Karpas-422 (cell line): ENCODE measurements at regions not wholly inside any gene's neighbourhood (a gene's known extent, or its start where the extent isn't known, plus 50 kb on each side); places are given as distances from the start of the nearest gene placed in this dataset.

Source experiments
- DNase-seq: peaks from one replicate; pipeline ENCODE4 v3.0.0-alpha.2; 2015
- H2AFZ ChIP-seq: fragments of 200-600 bp; sonication (generic); 2 replicates; pipeline ENCODE4 v1.6.1; 2014; ENCODE audit warnings: antibody characterized with exemption, low read length, mixed read lengths
- H3K27ac ChIP-seq: fragments of 200-600 bp; sonication (generic); 2 replicates; pipeline ENCODE4 v1.5.1; 2014; ENCODE audit warnings: mild to moderate bottlenecking, low read length, moderate library complexity
- H3K27me3 ChIP-seq: fragments of 200-600 bp; sonication (generic); 2 replicates; pipeline ENCODE4 v1.6.1; 2014; ENCODE audit warnings: low read length, mixed read lengths
- H3K36me3 ChIP-seq: fragments of 200-600 bp; sonication (generic); 2 replicates; pipeline ENCODE4 v1.6.1; 2014; ENCODE audit warnings: low read length, mixed read lengths; ENCODE audit not compliant: insufficient read depth
- H3K4me1 ChIP-seq: fragments of 200-600 bp; sonication (generic); 2 replicates; pipeline ENCODE4 v1.6.1; 2014; ENCODE audit warnings: mild to moderate bottlenecking, low read length, mixed read lengths
- H3K4me2 ChIP-seq: fragments of 200-600 bp; sonication (generic); 2 replicates; pipeline ENCODE4 v1.6.1; 2014; ENCODE audit warnings: low read length, low read depth, mild to moderate bottlenecking; ENCODE audit not compliant: poor library complexity, severe bottlenecking
- H3K4me3 ChIP-seq: fragments of 200-600 bp; sonication (generic); 2 replicates; pipeline ENCODE4 v1.5.1; 2014; ENCODE audit warnings: mild to moderate bottlenecking, antibody characterized with exemption, low read length, mixed read lengths
- H3K79me2 ChIP-seq: fragments of 200-600 bp; sonication (generic); 2 replicates; pipeline ENCODE4 v1.6.1; 2014; ENCODE audit warnings: mild to moderate bottlenecking, low read length, mixed read lengths
- H3K9ac ChIP-seq: fragments of 200-600 bp; sonication (generic); 2 replicates; pipeline ENCODE4 v1.6.0; 2014; ENCODE audit warnings: low read length
- H3K9me2 ChIP-seq: fragments of 200-600 bp; sonication (generic), shearing (Covaris generic); replicated peaks from 2 replicates; pipeline ENCODE4 v1.6.0; 2014; ENCODE audit warnings: mild to moderate bottlenecking, low read length, moderate library complexity; ENCODE audit not compliant: insufficient read depth
- H3K9me3 ChIP-seq: fragments of 300-700, 200-600 bp; sonication (generic); 2 replicates; pipeline ENCODE4 v1.6.1; 2014; ENCODE audit warnings: low read length, mixed read lengths
- H4K20me1 ChIP-seq: fragments of 200-600 bp; sonication (generic); 2 replicates; pipeline ENCODE4 v1.6.1; 2014; ENCODE audit warnings: mild to moderate bottlenecking, antibody characterized with exemption, low read length, low read depth; ENCODE audit not compliant: insufficient read depth

DNA sequence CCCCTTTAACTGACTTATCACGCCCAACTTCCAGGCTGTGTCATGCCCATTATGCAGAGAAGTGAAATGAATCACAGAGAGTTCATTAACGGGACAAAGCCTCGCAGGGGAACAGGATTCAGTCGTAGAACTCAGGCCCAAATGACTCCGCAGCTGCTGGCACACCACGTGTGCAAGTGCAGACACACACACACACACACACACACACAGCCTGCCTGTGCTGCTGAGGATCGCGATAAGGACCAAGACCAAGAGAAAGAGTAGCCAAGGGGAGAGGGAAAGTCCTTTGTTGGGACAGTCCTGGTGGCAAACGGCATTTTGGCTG, 90.0 kb upstream of the TAF1B start:
- H3K4me2 ChIP-seq: peak overlapping the region; percentile 17
- H3K4me1 ChIP-seq: 0 out of 2 replicates have a peak, but pooled peaks cover 7% of the 10 kb centered on the region
- no peak overlapping the region for H2AFZ ChIP-seq
- peak; percentile 53 for DNase-seq
- H3K4me3 ChIP-seq: no peak overlapping the region
- no peaks in the 10 kb centered on the region for H4K20me1 ChIP-seq
- H3K79me2 ChIP-seq: no peaks in the 10 kb centered on the region
- no peaks in the 10 kb centered on the region for H3K36me3 ChIP-seq
- H3K9ac ChIP-seq: no peak overlapping the region
- no peaks in the 10 kb centered on the region for H3K9me2 ChIP-seq
- H3K27ac ChIP-seq: no peak overlapping the region
- no peaks in the 10 kb centered on the region for H3K27me3 ChIP-seq
- no peaks in the 10 kb centered on the region for H3K9me3 ChIP-seq

DNA sequence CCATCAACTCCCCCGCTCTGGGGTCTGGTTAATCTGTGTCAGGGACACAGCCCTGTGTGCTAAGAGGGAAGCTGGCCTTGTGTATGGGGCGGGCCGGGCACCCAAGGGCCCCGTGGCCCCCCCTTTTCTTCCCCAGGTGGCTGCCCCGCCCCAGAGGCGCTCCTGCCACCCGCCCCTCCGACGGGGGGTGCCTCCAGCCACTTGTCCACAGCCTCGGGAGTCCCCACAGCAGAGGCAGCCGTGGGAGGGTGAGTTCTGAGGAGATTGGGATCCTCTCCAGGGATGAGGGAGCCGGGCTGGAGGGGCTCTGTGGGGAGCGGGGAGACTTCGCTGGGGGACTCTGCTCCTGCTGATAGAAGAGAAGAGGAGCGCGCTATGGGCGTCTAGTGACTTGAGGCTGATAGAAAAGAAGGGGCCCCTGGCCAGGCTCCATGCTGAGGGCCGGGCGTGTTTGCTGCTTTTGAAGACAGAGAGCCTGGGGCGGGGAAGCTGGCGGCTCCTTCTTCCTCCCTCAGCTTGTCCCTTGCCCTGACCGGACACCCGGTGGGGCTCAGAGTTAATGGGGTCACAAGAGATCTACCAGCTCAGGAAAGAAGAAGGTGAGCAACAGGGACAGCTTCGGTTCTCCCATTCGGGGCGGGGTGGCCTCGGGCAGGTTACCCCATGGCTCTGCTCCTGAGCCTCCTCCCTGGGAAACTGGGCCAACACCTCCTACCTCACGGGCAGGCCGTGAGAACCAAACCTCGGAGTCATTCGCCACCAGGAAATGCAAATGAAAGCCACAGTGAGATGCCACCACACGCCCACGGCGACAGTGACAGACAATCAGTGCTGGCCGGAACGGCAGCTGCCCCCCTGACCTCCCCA, 89.4 kb upstream of the TAF1B start:
- DNase-seq: no peak
- H3K79me2 ChIP-seq: no peaks in the 10 kb centered on the region
- no peak overlapping the region for H3K4me2 ChIP-seq
- H4K20me1 ChIP-seq: no peaks in the 10 kb centered on the region
- H3K4me3 ChIP-seq: no peak overlapping the region
- no peak overlapping the region for H3K27ac ChIP-seq
- no peaks in the 10 kb centered on the region for H3K36me3 ChIP-seq
- 0 out of 2 replicates have a peak, but pooled peaks cover 7% of the 10 kb centered on the region for H3K4me1 ChIP-seq
- no peaks in the 10 kb centered on the region for H3K9me3 ChIP-seq
- no peaks in the 10 kb centered on the region for H3K9me2 ChIP-seq
- no peak overlapping the region for H2AFZ ChIP-seq
- no peaks in the 10 kb centered on the region for H3K27me3 ChIP-seq
- no peak overlapping the region for H3K9ac ChIP-seq

DNA sequence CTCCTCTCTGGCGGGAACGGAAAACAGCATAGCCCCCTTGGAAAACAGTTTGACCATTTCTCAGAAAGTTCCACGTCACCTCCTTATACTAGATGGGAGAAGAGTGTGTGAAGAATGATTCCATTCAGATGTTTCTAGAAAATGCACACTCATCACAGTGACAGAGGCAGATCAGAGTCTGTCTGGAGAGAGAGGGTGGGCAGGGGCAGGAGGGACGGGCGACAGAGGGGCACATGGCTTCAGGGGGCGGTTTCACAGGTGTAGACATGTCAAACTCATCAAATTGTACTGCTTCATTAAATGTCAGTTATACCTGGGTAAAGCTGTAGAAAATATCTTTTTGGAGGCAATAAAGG, 88.8 kb upstream of the TAF1B start:
- DNase-seq: no peak
- Histone ChIP-seq H3K36me3 (no peaks in the 10 kb centered on the region), H3K9me2 (no peaks in the 10 kb centered on the region), H3K4me3 (no peak overlapping the region), H3K9ac (no peak overlapping the region), H3K4me2 (no peak overlapping the region), H3K27me3 (no peaks in the 10 kb centered on the region), H3K9me3 (no peaks in the 10 kb centered on the region), H4K20me1 (no peaks in the 10 kb centered on the region), H3K4me1 (0 out of 2 replicates have a peak, but pooled peaks cover 7% of the 10 kb centered on the region), H2AFZ (no peak overlapping the region), H3K79me2 (no peaks in the 10 kb centered on the region), H3K27ac (no peak overlapping the region)

DNA sequence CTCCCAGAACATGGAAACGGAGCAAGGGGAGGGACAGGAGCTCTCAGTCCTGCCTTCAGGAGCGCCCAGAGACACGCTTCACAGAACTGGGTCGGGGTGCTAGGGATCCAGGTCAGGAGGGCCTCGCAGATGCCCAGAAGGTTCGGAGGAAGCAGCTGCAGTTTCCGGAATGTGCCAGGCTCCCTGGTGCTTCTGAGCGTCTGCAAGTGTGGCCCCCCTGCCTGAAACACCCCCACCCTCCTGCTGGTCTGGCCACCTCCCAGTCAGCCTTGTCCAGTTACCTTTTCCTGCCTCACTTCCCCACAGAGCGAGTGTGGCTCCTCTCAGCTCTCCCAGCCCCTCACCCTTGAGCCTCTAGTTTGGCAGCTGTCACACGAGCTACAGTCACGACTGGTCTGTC, 88.3 kb upstream of the TAF1B start:
- Histone ChIP-seq H3K4me1 (0 out of 2 replicates have a peak, but pooled peaks cover 7% of the 10 kb centered on the region), H3K36me3 (no peaks in the 10 kb centered on the region), H3K4me3 (no peak overlapping the region), H3K9ac (no peak overlapping the region), H3K9me2 (no peaks in the 10 kb centered on the region), H3K27ac (no peak overlapping the region), H3K9me3 (no peaks in the 10 kb centered on the region), H4K20me1 (no peaks in the 10 kb centered on the region), H3K4me2 (no peak overlapping the region), H2AFZ (no peak overlapping the region), H3K27me3 (no peaks in the 10 kb centered on the region), H3K79me2 (no peaks in the 10 kb centered on the region)
- no peak for DNase-seq

DNA sequence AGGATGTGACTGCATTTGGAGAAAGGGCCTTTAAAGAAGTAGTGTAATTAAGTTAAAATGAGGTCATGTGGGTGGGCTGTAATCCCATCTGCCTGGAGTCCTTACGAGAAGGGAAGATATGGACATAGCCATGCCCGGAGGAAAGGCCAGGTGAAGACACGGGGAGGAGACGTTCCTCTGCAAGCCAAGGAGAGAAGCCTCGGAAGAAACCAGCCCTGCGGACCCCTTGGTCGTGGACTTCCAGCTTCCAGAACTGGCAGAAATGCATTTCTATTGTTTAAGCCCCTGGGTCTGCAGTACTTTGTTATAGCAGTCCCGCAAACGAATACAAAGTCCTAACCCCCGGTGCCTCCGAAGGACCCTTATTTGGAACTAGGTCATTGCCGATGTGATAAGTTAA, 87.6 kb upstream of the TAF1B start:
- H3K4me3 ChIP-seq: no peak overlapping the region
- no peaks in the 10 kb centered on the region for H3K36me3 ChIP-seq
- H3K9me3 ChIP-seq: no peaks in the 10 kb centered on the region
- H3K27me3 ChIP-seq: no peaks in the 10 kb centered on the region
- H3K9ac ChIP-seq: no peak overlapping the region
- H2AFZ ChIP-seq: no peak overlapping the region
- 0 out of 2 replicates have a peak, but pooled peaks cover 7% of the 10 kb centered on the region for H3K4me1 ChIP-seq
- no peak overlapping the region for H3K4me2 ChIP-seq
- H3K9me2 ChIP-seq: no peaks in the 10 kb centered on the region
- no peak for DNase-seq
- no peak overlapping the region for H3K27ac ChIP-seq
- H3K79me2 ChIP-seq: no peaks in the 10 kb centered on the region
- no peaks in the 10 kb centered on the region for H4K20me1 ChIP-seq

DNA sequence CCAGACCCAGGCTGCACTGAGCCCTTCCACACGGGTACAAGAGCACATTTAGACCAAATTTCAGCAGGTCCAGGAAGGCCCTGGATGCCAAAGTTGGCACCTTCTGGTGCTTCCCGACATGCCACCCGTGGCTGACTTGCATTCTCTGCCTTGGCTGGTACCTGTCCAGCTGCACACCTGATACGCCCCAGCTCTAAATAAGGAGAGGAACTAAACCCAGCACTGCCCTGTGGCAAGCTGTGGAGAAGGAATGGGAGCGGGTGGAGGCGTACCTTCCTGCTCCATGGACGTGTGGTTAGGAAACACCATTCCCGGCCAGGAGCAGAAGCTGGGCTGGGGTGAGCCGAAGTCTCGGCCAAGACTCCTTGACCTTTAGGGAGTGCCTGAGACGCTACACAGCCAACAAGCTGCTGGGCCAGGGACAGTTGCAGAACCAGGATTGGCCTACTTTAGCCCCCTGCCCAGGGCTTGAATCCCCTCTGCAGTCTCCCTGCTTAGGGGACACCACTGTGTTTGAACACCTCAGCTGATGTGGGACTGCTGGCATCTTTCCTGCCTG, 86.5 kb upstream of the TAF1B start:
- Histone ChIP-seq H3K27ac (no peak overlapping the region), H3K4me1 (0 out of 2 replicates have a peak, but pooled peaks cover 7% of the 10 kb centered on the region), H4K20me1 (no peaks in the 10 kb centered on the region), H3K36me3 (no peaks in the 10 kb centered on the region), H3K79me2 (no peaks in the 10 kb centered on the region), H3K9me3 (no peaks in the 10 kb centered on the region), H3K9me2 (no peaks in the 10 kb centered on the region), H3K27me3 (no peaks in the 10 kb centered on the region), H3K4me2 (no peak overlapping the region), H3K9ac (no peak overlapping the region), H2AFZ (no peak overlapping the region), H3K4me3 (no peak overlapping the region)
- no peak for DNase-seq

DNA sequence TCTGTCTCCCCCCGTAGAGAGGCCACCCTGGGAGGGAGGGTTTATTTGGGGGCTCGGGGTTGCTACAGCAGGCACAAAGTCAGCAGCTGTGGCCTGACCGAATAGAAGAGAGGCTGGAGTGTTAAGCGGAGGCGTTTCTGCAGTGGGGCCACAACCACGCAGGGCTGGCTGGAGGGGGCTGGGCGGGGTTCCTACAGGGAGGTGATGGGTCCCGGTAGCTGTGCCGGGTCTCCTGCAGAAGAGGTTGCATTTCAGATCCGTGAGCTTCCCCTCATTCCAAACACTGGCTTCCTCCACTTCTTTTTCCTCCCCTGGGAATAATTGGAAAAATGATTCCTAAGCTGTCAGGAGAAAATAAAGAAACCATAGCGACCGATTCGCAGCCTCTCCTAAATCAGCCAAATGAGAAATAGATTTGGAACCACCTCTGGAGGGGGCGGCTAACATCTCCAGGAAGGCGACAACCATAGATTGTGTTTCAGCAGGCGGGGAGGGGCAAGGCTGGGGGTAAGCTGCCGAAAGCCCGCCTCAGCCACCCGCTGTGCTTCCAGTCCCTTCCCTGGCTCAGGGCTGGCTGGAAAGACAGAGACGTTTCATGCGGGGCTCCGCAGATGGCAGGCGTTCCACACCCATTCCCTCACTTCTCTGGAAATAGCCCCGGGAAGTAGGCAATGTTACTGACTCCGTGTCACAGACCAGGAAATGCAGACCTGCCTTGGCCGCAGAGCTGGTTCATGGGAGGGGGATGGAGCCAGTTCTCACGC, 85.6 kb upstream of the TAF1B start:
- no peaks in the 10 kb centered on the region for H3K79me2 ChIP-seq
- no peak overlapping the region for H3K4me2 ChIP-seq
- no peak overlapping the region for H3K9ac ChIP-seq
- H3K27me3 ChIP-seq: no peaks in the 10 kb centered on the region
- no peaks in the 10 kb centered on the region for H3K36me3 ChIP-seq
- H2AFZ ChIP-seq: no peak overlapping the region
- no peak overlapping the region for H3K27ac ChIP-seq
- 0 out of 2 replicates have a peak, but pooled peaks cover 6% of the 10 kb centered on the region for H3K4me1 ChIP-seq
- H3K4me3 ChIP-seq: no peak overlapping the region
- H3K9me2 ChIP-seq: no peaks in the 10 kb centered on the region
- no peaks in the 10 kb centered on the region for H3K9me3 ChIP-seq
- no peak for DNase-seq
- H4K20me1 ChIP-seq: no peaks in the 10 kb centered on the region

DNA sequence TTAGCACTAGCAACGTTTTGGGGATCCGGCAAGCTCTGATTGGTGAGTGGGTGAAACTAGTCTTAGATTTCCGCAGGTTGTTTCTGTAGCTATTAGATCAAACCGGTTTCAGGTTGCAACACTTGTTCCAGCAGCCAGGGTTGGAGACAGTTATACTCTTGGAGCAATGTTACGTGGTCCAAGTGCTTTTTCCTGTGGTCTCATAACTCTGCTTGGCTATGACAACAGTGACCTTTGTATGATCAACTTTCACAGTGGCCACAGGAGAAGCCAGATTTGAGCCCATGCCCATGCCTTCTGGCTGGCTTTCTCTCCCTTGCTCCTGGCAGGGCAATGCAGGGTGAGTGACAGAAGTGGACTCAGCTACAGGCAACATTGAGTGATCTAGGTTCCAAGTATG, 84.5 kb upstream of the TAF1B start:
- Histone ChIP-seq H3K27ac (no peak overlapping the region), H3K4me1 (no peaks in the 10 kb centered on the region), H3K9ac (no peak overlapping the region), H3K27me3 (no peaks in the 10 kb centered on the region), H3K79me2 (no peaks in the 10 kb centered on the region), H3K4me3 (no peak overlapping the region), H3K4me2 (no peak overlapping the region), H3K36me3 (no peaks in the 10 kb centered on the region), H3K9me3 (no peaks in the 10 kb centered on the region), H3K9me2 (no peaks in the 10 kb centered on the region), H2AFZ (no peak overlapping the region), H4K20me1 (no peaks in the 10 kb centered on the region)
- no peak for DNase-seq
